ENCODE measurements at regions not wholly inside any gene's neighbourhood (a gene's known extent, or its start where the extent isn't known, plus 50 kb on each side); places are given as distances from the start of the nearest gene placed in this dataset.

GRCh38 chr2:77838441-77838840 is 316.3 kb upstream of the LRRTM4 start:
- no peak overlapping the region for H2BK15ac ChIP-seq (ENCODE audit: low read depth, low read length)
- H3K23me2 ChIP-seq (ENCODE audit: insufficient read length, low read depth, low read length, poor library complexity, severe bottlenecking), result no peaks in the 10 kb centered on the region
- peaks cover 23% of the 10 kb centered on the region for H3K9me3 ChIP-seq (ENCODE audit: control insufficient read depth, low read depth, low read length)
- H3K36me3 Mint-ChIP-seq (ENCODE audit: insufficient read depth in 1 of 3, low read depth in 3 of 3), result peaks cover 23 to 40% (median 23%) of the 10 kb centered on the region in 3 experiments
- no peak overlapping the region for H2BK120ac ChIP-seq (ENCODE audit: low read depth, low read length, poor library complexity, severe bottlenecking)
- H3K9ac ChIP-seq (ENCODE audit: extremely low read depth, insufficient read length, low read length), result no peak overlapping the region
- no peak overlapping the region for H2AFZ ChIP-seq (ENCODE audit: low read length)
- H4K91ac ChIP-seq (ENCODE audit: insufficient read length, low read depth, low read length), result no peak overlapping the region
- no peaks in the 10 kb centered on the region for H4K20me1 ChIP-seq (ENCODE audit: control insufficient read depth, insufficient read depth, insufficient read length)
- no peak overlapping the region for H3K27ac Mint-ChIP-seq
- no peak overlapping the region for H3K4me2 ChIP-seq (ENCODE audit: insufficient read depth, insufficient read length, low read length)
- H3K4ac ChIP-seq (ENCODE audit: low read depth, low read length), result no peak overlapping the region
- no peak overlapping the region for H3T11ph ChIP-seq (ENCODE audit: low read length)
- H4K5ac ChIP-seq (ENCODE audit: insufficient read length, low read depth, low read length), result no peak overlapping the region
- H2BK12ac ChIP-seq (ENCODE audit: insufficient read length, low read depth, low read length), result no peak overlapping the region
- no peaks in the 10 kb centered on the region for H3K27me3 ChIP-seq (ENCODE audit: insufficient read depth, low read length)
- H3K27me3 Mint-ChIP-seq (ENCODE audit: low read depth), result no peaks in the 10 kb centered on the region
- DNase-seq, result no peak
- no peak overlapping the region for H3K23ac ChIP-seq (ENCODE audit: insufficient read length, low read depth, low read length)
- H2AK5ac ChIP-seq (ENCODE audit: insufficient read length, low read length), result no peak overlapping the region
- TF ChIP-seq, protein P1, sequence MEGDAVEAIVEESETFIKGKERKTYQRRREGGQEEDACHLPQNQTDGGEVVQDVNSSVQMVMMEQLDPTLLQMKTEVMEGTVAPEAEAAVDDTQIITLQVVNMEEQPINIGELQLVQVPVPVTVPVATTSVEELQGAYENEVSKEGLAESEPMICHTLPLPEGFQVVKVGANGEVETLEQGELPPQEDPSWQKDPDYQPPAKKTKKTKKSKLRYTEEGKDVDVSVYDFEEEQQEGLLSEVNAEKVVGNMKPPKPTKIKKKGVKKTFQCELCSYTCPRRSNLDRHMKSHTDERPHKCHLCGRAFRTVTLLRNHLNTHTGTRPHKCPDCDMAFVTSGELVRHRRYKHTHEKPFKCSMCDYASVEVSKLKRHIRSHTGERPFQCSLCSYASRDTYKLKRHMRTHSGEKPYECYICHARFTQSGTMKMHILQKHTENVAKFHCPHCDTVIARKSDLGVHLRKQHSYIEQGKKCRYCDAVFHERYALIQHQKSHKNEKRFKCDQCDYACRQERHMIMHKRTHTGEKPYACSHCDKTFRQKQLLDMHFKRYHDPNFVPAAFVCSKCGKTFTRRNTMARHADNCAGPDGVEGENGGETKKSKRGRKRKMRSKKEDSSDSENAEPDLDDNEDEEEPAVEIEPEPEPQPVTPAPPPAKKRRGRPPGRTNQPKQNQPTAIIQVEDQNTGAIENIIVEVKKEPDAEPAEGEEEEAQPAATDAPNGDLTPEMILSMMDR (conservative IDR thresholded peaks at IDR 0.05), result no peak
- no peak overlapping the region for H4K8ac ChIP-seq (replicated peaks; ENCODE audit: insufficient read length, low read depth, low read length)
- H3K4me1 Mint-ChIP-seq, result no peaks in the 10 kb centered on the region
- no peaks in the 10 kb centered on the region for H3K79me1 ChIP-seq (ENCODE audit: insufficient read depth, low read depth, low read length, poor library complexity, severe bottlenecking)
- no peaks in the 10 kb centered on the region for H3K4me1 ChIP-seq (ENCODE audit: insufficient read depth, low read length)
- H3K4me3 Mint-ChIP-seq, result no peak overlapping the region
- no peaks in the 10 kb centered on the region for H3K79me2 ChIP-seq (ENCODE audit: insufficient read depth, low read length)
- no peak overlapping the region for H2BK5ac ChIP-seq (ENCODE audit: insufficient read length, low read length)
- H3K14ac ChIP-seq (ENCODE audit: insufficient read depth, low read length), result no peak overlapping the region
- peaks cover 39 to 41% of the 10 kb centered on the region in 2 experiments for H3K9me3 Mint-ChIP-seq
- H2BK20ac ChIP-seq (ENCODE audit: low read depth, low read length, poor library complexity, severe bottlenecking), result no peak overlapping the region
- no peak overlapping the region for H3K18ac ChIP-seq (ENCODE audit: insufficient read length, low read depth, low read length)
- no peak overlapping the region for H3K56ac ChIP-seq (ENCODE audit: insufficient read length, low read depth, low read length)
- no peak overlapping the region for H3K27ac ChIP-seq (ENCODE audit: insufficient read length, low read depth, low read length)

Data from H9 (cell line).